ENCODE measurements at regions not wholly inside any gene's neighbourhood (a gene's known extent, or its start where the extent isn't known, plus 50 kb on each side); places are given as distances from the start of the nearest gene placed in this dataset.

GRCh38 chr10:125531465-125531864 lies 151.5 kb downstream of the TEX36 start:
- TF ChIP-seq EZH2phosphoT487 (IDR thresholded peaks at IDR 0.05; ENCODE audit: borderline replicate concordance) (no peak), CTCF (conservative IDR thresholded peaks at IDR 0.05; ENCODE audit: low read length) (no peak)
